ENCODE measurements at regions not wholly inside any gene's neighbourhood (a gene's known extent, or its start where the extent isn't known, plus 50 kb on each side); places are given as distances from the start of the nearest gene placed in this dataset.

GRCh38 chr6:23368557-23368956 is 757.5 kb upstream of the NRSN1 start:
- TF ChIP-seq POLR2A (IDR thresholded peaks at IDR 0.05) (no peak), CTCF (IDR thresholded peaks at IDR 0.05) (no peak)
